ENCODE measurements at regions not wholly inside any gene's neighbourhood (a gene's known extent, or its start where the extent isn't known, plus 50 kb on each side); places are given as distances from the start of the nearest gene placed in this dataset.

- no peak overlapping the region for H3K4me3 Mint-ChIP-seq
- no peak for DNase-seq (ENCODE audit: low read depth, low spot score)
- peaks cover 9% of the 10 kb centered on the region for H3K9me3 Mint-ChIP-seq
- no peaks in the 10 kb centered on the region for H3K36me3 Mint-ChIP-seq (ENCODE audit: low read depth)
- H3K4me1 Mint-ChIP-seq: no peaks in the 10 kb centered on the region
- no peaks in the 10 kb centered on the region for H3K27me3 Mint-ChIP-seq (ENCODE audit: low read depth)
- no peak overlapping the region for H3K27ac Mint-ChIP-seq (ENCODE audit: unreplicated experiment)
- no peak for TF ChIP-seq CTCF (conservative IDR thresholded peaks at IDR 0.05)
Observed at GRCh38 chr5:41574391-41574790, 64.0 kb upstream of the PLCXD3 start.

Measured in neural crest cell (in vitro differentiated cells).